CD4-positive, alpha-beta T cell treated with Interleukin-15 for 4 hours (primary cell): ENCODE measurements at regions not wholly inside any gene's neighbourhood (a gene's known extent, or its start where the extent isn't known, plus 50 kb on each side); places are given as distances from the start of the nearest gene placed in this dataset.

Experiments used
- DNase-seq: peaks from one replicate; pipeline ENCODE4 v3.0.0-alpha.2; 2020; ENCODE audit warnings: low spot score

DNA sequence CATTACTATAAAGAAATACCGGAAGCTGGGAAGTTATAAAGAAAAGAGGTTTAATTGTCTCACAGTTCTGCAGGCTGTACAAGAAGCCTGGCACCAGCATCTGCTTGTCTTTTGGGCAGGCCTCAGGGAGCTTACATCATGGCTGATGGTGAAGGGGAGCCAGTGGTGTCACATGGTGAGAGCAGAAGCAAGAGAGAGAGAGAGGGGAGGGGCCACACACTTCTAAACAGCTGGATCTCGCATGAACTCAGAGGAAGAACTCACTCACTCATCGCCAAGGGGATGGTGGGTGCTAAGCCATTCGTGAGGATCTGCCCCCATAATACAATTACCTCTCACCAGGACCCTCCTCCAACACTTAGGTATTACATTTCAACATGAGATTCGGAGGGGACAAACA lies 51.8 kb upstream of the ANKRD34C start:
- no peak for DNase-seq

DNA sequence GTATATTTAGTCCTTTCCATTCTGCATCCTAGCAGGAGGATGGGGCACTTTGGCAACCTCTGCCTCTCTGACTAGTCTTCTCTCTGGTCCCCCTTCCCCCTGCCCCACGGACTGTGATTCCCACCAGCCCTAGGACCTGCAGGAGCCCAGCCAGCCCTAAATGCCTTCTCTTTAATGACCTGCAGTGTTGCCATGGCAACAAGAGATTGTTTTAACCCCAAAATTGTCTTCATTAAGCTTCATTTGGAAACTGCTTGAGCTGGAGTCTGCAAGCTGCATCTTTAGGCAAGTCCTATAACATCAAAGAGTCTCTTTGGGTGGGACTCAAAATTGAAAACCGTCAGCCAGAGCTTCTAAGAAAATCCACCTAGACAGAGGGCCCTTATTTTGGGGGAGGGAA lies 59.7 kb upstream of the ANKRD34C start:
- DNase-seq: no peak

DNA sequence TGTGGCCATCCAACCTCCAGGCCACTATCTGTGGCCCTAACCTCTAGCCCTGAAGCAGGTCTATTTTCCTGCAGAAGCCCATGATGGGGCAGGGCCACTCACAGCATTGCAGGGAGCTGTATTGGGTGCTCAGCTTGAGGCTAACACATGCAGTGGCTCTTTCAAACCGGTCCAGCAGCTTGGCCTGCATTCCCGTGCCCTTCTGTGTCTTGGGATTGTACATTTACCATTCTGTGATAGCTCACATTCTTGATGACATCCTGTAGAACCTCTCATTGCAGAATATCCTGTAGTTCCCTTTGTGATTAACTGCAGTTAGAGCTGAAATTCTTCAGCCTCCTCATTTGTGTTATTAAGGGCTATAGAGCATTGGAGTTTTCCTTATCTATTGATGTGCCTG lies 60.8 kb upstream of the ANKRD34C start:
- no peak for DNase-seq

DNA sequence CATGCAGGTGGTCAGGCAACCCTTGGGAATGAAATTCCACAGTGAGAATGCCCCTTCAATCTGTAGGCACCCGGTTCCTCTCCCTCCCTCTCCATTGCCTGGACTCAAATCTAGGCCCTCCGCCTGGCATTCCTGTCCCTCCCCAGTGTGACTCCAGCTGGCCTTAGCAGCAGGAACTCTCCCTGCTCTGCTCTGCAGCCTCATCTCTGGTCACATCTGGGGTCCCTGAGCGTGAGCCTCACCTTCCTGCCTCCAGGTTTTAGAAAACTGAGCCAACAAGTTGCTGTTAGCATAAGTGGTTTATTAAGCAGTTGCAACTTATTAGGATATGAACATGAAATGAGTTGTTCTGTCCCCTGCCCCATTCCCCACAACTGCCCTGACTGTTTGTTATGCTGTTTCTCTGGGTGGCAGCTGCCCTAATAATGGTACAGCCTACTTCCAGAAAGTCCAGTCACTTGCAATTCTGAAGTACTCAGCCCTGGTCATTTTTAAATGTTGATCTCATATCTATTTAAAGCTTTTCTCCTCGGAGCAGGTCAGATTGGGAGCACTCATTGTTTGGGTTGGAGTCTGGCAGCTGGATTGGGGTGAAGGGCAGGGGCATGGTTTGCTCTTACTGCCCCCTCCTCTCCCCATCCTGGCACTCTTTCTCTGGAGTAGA lies 63.0 kb upstream of the ANKRD34C start:
- DNase-seq: no peak

DNA sequence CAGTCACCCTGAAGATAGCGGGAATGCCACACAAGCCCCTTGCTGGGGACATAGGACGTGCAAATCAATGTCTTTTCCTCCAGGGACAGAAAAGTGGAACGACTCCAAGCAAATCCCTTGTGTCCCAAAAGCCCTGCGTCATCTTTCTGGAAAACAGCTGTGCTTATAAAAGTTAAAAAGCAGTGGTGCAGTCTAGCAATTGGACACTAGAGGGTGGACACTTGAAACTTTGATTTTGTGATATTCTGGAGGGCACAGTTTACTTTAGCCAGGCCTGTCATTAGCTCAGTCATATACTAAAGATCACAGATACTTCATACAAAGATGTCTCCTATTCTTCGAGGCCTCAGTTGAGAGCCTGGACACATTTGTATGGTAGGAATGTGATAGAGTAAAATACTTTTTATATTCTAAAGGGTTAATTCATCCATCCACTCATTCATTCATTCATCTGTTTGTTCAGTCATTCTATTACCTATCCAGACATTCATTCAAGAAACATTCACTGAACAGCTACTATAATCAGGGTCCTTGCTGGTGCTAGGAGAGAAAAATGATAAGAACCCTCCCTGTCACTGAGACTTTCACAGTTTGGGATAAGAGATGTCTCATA lies 63.8 kb upstream of the ANKRD34C start:
- DNase-seq: no peak

DNA sequence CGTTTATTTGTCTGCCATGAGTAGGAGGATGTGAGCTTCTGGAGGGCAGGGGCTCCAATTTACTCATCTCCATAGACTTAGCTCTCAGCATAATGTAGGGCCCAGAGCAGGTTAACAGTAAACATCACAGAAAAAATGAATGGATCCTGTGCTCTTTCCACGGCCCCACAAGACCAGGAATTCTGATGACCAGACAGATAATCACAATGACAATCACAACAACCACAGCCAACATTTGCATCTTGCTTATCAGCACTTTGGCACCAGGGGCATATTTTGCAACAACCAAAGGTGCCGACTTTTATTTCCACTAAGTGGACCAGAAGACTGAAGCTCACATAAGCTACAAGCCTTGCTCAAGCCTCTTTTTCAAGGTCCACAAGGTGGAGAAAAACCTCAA lies 68.9 kb upstream of the ANKRD34C start:
- DNase-seq: no peak

DNA sequence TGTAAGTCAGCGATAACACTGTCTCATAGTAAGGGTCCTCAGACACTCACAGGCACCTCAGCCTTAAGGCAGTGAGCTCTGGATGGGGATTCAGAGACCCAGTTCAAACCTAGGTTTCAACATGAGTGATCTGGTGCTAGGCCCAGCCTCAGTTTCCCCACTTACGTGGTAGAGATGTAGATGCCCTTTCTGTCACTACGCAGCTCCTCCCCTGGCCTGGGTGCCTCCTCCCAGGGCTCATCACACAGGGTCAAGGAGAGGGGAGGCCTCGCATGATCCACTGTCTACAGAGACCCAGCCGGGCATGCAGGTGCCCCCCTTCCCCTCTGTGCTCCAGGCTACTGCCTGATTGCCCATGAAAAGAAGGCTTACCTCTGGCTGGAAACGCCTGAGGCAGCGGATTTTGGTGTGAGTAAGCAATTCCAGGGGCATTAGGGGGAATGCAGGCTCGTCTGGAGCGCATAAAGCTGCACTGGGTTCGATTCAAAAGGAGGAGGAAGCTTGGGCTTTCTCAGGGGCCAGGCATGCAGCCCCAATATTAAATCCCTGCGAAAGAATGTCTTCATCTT lies 69.8 kb upstream of the ANKRD34C start:
- DNase-seq: no peak

DNA sequence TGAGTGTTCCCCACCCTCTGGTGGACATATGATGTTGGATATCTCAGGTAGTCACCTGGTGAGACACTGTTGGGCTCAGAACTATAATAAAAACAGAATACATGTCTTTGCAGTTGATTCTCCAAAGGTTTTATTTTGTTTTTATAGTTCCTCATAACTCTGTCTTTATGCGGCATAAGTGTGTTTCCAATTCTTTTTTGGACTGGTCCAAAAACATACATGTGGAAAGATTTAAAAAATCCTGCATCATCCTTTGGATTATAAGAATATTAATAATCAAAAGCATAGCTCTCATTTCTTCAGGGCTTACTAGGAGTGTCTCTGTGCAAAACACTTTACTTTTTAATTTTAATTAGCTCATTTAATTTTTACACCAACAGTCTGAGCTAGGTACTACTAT lies 71.0 kb upstream of the ANKRD34C start:
- no peak for DNase-seq

DNA sequence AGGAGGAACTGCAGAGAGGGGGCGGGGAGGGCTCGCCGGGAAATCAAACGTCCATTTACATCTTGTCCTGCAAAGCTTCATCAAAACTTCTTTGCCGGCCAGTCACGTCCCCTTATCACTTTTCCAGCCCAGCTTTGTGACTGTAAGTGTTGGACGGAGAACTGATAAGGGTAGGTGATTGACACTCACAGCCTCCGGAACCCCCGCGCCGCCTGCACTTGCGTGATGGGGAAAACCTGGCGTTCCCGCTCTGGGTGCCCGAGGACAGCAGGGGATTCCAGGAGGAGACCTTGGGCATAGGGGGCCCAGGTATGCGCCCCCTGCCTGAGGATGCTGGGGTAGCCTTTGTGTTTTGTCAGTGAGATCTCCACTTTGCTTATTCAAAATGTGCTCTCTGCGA lies 72.8 kb upstream of the ANKRD34C start:
- no peak for DNase-seq

DNA sequence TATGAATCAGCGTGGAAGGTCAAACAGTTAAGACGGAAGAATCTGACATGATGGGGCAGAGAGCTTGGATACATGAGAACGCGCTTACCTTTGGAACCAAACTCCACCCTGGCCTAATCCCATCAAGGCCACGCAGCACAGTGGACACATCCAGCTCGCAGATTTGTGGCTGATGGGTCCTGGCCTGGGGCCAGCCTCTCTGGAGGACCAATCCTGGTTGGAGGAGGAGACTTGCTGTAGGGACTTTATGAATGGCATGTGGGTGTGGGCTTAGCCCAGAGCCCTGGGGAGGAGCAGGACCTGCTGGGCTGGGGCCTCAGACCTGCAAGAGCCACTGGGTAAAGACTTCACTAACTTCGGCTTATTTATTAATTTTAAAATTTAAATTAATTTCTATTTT lies 73.4 kb upstream of the ANKRD34C start:
- DNase-seq: no peak

DNA sequence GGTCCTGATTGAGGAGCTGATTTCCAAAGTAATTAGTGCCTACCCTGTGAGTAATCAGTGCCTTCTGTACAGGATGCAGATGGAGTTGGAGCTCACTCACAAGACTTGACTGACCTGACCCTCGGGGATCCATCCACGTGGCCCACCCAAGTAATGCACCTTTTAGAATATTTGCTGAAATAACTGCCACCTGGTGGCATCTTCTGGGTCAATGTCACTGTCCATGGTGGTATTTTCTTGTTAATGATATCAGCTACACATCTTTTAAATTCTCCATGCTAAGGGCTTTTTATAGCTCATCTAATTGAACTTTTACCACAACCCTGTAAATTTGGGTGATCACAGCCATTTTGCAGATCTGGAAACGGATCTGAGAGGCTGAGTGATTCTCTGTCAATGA lies 74.3 kb upstream of the ANKRD34C start:
- no peak for DNase-seq

DNA sequence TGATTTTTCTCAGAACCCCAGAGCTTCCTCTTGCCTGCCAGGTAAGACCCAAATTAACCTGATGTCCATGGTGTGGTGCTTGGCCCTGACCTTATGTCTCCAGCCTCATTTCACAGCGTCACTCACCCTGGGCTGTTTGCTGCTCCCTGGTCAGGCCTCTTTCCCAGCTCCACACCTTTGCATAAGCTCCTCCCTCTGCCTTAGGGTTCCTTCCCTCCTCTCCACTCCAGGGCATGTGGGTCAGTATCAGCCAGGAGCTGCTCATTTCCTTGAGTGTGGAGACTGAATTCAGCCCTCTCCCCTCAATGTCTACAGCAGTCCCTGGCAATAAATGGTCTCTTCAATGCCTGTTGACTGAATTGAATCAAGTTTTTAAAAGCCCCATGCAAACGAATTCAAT lies 75.6 kb upstream of the ANKRD34C start:
- no peak for DNase-seq

DNA sequence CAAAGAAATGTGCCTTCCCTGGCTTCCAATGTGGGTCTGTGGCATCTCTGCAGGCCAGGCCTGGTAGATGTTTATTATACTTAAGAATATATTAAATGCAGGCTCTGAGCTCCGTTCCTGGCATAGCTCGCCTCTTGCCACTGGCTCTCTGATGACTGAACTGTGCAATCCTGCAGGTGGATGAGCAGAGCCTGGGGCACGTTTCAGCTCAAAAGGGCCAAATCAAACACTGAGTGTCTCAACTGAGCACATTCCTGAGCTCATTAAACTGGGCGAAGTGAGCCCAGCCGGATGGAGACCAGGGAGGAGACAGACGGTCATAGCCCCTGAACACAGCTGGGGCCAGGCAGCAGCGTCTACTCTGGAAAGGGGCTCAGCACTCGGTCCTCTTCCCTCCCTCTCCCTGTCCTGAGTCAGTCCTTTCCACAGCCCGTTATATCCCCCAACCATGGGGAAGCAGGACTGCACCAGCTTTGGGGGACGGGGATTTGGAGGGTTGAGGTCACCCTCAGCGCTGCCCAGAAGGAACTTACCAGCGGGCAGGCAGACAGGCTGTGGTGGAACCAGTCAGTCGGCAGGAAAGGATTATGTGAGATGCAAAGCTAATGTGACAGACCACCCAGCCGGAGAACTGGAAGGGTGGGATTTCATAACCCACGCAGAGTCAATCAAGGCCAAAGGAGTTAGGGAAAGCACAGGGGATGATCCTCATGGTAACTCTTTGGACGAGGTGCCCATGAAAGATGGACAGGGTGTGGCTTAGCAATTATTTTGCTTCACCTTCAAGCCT lies 77.4 kb upstream of the ANKRD34C start:
- DNase-seq: no peak

DNA sequence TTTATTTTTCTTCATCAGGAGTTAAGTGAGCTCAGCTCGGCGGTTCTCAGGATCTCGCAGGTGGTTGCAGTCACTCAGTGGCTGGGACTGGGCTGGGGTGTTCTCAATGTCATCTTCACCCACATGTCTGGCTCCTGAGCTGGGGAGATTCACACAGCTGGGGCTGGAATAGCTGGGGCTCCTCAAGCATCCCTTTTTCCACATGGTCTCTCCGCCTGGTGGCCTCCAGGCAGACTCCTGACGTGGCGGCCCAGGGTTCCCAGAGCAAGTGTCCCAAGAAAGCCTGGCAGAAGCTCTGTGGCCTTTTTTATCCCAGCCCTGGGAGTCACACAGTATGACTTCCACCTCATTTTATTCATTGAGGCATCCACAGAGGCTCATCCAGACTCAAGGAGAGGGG lies 84.1 kb upstream of the ANKRD34C start:
- no peak for DNase-seq

DNA sequence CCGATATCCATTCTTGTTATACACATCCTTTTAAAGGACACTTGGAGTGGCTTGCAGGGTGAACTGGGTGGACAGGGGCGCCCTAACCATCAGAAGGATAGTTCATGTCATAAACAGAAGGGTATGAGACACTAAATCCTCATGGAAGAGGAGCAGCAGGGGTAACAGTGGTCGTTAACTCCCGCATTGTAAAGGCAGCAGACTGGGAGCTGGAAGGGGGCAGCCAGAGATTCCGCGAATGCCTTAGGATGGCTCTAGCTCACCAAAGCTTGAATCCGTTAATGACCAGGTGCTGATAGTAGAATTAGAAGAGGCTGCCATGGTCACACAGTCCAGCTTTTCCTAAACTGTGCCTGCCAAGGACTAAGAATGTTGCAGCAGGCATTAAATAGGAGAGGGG lies 85.2 kb upstream of the ANKRD34C start:
- DNase-seq: no peak

DNA sequence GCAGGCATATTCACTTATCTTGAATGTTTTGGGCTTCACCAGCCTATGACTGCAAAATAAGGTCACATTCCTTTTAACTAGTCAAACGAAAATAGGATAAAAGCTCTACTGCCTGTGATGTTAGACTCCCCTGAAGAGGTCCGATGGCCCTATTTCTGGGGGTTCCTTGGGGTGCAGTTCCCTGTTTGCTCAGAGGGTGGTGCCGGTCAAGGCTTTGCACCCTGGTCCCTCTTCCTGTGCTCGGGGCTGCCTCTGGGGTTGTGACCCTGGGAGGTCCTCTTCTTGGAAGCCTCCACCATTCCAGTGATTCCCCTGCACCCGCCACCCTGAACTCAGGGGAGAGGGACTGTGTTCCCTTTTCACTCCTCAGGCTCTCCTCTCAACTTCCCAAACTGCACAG lies 86.7 kb upstream of the ANKRD34C start:
- no peak for DNase-seq

DNA sequence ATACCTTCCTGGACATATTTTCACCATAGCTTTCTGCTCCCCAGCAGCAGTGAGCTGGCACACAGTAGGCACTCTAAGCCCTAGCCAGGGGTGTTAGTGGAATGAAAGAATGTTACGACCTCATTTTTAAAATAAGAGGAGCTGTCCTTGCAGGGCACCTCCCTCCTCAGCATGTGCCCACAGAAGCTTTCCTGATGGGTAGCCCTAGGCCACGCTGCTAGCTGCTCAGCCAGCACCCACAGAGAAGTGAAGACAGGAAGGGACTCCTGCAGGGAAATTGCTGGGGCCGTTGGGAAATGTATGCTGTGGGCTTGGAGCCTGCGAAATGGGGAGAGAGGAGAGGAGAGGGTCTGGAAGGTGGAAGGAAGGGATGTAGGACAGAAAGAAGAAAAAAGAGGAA lies 87.3 kb upstream of the ANKRD34C start:
- DNase-seq: no peak

DNA sequence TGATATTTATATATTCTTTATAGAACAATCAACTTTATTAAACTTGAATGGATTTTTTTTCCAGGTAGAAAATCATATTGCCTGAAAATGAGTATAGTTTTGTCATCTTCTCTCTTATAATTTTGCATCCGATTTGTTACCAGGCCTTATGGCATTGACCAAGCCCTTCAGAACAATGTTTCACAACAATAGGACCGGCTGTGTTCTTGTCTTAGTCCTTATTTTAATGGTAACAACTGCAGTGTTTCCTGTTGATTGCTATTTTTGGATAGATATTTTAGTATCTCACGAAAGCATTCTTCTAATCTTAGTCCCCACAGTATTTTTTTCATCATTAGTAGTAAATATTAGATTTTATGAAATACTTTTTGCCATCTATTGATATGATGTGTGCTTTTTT lies 88.1 kb upstream of the ANKRD34C start:
- no peak for DNase-seq

DNA sequence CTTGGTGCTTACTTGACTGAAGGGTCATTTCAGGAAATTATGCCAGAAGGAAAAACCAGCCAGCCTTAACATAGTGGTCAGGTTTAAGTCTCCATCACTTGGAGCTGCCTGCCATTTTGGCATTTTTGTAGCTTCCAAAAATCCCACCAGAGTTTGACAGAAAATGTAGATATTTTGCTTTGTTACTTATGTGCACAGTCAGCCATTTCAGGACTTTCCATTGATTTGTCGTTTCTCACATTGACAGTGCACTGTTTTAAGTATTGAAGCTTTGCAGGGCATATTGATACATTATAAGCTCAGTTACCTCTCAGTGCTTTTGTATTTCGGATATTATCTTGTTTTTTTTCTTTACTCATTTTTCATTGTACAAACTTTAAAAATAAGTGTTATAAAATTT lies 89.0 kb upstream of the ANKRD34C start:
- DNase-seq: no peak

DNA sequence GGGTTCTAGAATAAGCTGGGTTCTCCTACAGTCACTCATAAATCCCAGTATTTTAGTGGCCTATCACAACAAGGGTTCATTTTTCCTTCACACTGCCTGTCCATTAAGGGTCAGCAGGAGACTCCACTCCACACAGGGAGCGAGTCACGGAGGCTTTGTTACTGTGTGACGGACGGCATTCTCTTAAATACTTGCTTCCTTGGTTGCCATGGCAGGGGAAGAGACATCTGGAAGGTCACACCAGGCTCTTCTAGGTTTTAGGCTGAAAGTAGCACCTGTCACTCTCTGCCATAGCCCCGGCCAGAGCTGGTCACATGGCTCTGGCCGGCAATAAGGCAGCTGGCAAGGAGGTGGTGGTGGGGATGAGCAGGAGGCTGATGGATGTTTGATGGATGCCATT lies 89.4 kb upstream of the ANKRD34C start:
- DNase-seq: no peak

DNA sequence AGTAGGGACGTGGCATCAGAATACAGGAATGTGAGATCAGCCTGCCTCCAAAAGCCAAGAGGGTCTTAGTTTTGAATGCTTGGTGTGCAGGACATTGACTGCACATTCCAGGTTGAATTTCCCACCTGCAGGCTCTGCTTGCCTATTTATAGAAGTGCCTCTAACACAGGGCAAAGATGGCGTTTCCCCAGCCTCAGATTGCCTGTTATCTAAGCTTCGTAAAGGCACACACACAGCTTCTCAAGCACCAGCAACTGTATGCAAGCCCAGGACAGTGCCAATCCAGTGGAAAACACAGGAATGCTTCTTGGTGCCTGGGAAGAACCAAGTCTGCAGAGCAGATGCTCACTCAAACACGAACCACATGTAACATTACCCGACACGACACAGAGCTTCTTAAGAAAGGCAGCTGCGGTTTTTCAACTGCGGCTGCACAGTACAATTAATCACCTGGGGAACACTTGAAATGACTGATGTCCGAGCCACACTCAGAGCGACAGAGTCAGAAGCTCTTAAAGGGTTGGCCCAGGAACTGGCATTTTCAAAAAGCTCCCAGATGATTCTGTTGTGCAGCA lies 90.0 kb upstream of the ANKRD34C start:
- DNase-seq: no peak

DNA sequence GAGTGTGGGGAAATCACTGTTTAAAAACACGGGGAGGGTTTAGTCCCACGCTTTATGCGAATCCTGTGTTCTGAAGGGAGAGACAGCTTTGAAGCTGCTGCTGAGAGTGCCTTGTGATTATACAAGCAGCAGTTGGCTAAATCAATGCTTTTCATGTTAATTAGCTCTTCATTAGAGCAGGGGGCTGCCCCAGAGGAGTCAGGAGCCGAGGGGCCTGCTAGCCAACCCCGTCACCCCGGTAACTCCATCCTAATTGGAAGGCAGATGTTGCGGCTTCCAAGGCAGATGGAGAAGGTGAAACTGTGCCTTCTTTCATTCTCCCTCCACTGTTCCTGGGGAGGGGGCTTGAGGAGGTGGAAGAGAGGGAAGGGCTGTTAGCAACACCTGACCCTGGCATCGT lies 92.4 kb upstream of the ANKRD34C start:
- no peak for DNase-seq

DNA sequence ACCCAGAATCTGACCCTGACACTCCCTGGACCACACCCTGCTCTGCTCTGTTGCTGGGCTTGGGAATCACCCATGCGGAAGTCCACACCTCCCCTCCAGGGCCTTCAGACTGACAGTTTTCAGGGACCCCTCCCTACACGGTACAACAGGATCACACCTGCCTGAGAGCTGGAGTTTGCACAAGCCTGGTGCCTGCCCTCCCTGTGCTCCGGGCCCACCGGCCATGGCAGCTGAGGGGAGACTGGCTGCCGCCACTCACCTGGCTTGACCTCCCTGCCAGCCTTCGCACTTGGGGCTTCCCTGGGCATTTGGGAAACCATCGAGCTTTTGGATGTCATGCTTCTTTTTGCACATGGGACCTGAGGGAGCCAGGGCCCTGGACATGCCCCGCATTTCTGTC lies 95.9 kb upstream of the ANKRD34C start:
- DNase-seq: no peak
